WTC11 (cell line): ENCODE measurements at regions not wholly inside any gene's neighbourhood (a gene's known extent, or its start where the extent isn't known, plus 50 kb on each side); places are given as distances from the start of the nearest gene placed in this dataset.

ENCODE experiments used
- ATAC-seq: fragments of 200-7000 bp; cut with Tn5 transposase; 2 replicates; pipeline ENCODE4 v1.10.0; 2021; ENCODE audit warnings: mild to moderate bottlenecking, moderate library complexity
- CTCF ChIA-PET: fragments of 300-600 bp; sonication (Branson Sonifier 250); formaldehyde crosslinking; loops from one replicate; lab custom pipeline; 2021; ENCODE audit warnings: antibody characterized with exemption; lab: Charles Lee
- POLR2A ChIA-PET: fragments of 350-600 bp; sonication (Branson Sonifier 250); formaldehyde crosslinking; loops from one replicate; lab custom pipeline; 2021; ENCODE audit warnings: antibody characterized with exemption; lab: Charles Lee
- DNase-seq: peaks from one replicate; pipeline ENCODE4 v3.0.0; 2021; ENCODE audit warnings: low spot score
- H3K27ac Mint-ChIP-seq: 2 replicates; pipeline ENCODE4 v1.8.0; 2021; ENCODE audit warnings: mixed read lengths
- H3K27me3 Mint-ChIP-seq: 2 replicates; pipeline ENCODE4 v1.8.0; 2021; ENCODE audit warnings: low read depth, mild to moderate bottlenecking, moderate library complexity, mixed read lengths
- H3K36me3 Mint-ChIP-seq: 2 replicates; pipeline ENCODE4 v1.8.0; 2021; ENCODE audit warnings: mixed read lengths
- H3K4me1 Mint-ChIP-seq: 2 replicates; pipeline ENCODE4 v1.8.0; 2022; ENCODE audit warnings: mixed read lengths
- H3K4me3 Mint-ChIP-seq: 2 replicates; pipeline ENCODE4 v1.8.0; 2021; ENCODE audit warnings: mild to moderate bottlenecking, moderate library complexity, mixed read lengths
- H3K9me3 Mint-ChIP-seq: 2 replicates; pipeline ENCODE4 v1.8.0; 2021; ENCODE audit warnings: mixed read lengths
- AFF4 ChIP-seq: sonication (generic); formaldehyde crosslinking; IDR thresholded peaks from 2 replicates; pipeline ENCODE4 v1.8.1; 2023; ENCODE audit warnings: mild to moderate bottlenecking, missing genetic modification reagents, borderline replicate concordance
- CBFB ChIP-seq: sonication (generic); formaldehyde crosslinking; IDR thresholded peaks from 2 replicates; pipeline ENCODE4 v1.8.1; 2022; ENCODE audit warnings: mild to moderate bottlenecking, low read depth, missing genetic modification reagents
- CREB1 ChIP-seq: sonication (generic); formaldehyde crosslinking; IDR thresholded peaks from 2 replicates; pipeline ENCODE4 v1.8.0; 2023; ENCODE audit warnings: mild to moderate bottlenecking, missing genetic modification reagents
- ELF4 ChIP-seq: sonication (generic); formaldehyde crosslinking; IDR thresholded peaks from 2 replicates; pipeline ENCODE4 v1.8.1; 2022; ENCODE audit warnings: low read depth, mild to moderate bottlenecking, moderate library complexity, missing genetic modification reagents
- ETV6 ChIP-seq: sonication (generic); formaldehyde crosslinking; IDR thresholded peaks from 2 replicates; pipeline ENCODE4 v1.8.1; 2022; ENCODE audit warnings: mild to moderate bottlenecking, missing genetic modification reagents
- FOXJ3 ChIP-seq: sonication (generic); formaldehyde crosslinking; IDR thresholded peaks from 2 replicates; pipeline ENCODE4 v1.9.0; 2021; ENCODE audit warnings: missing genetic modification reagents, mild to moderate bottlenecking, borderline replicate concordance
- FOXK1 ChIP-seq: sonication (generic); formaldehyde crosslinking; IDR thresholded peaks from 2 replicates; pipeline ENCODE4 v1.8.0; 2022; ENCODE audit warnings: mild to moderate bottlenecking, moderate library complexity, missing genetic modification reagents
- FOXP1 ChIP-seq: sonication (generic); formaldehyde crosslinking; IDR thresholded peaks from 2 replicates; pipeline ENCODE4 v1.8.0; 2022; ENCODE audit warnings: missing genetic modification reagents, mild to moderate bottlenecking, moderate library complexity, borderline replicate concordance
- GTF2I ChIP-seq: fragments of 250-450 bp; sonication (Bioruptor Pico); conservative IDR thresholded peaks from 2 replicates; pipeline ENCODE4 v1.4.0; 2021; ENCODE audit warnings: mild to moderate bottlenecking
- IRF2 ChIP-seq: sonication (generic); formaldehyde crosslinking; IDR thresholded peaks from 2 replicates; pipeline ENCODE4 v1.8.0; 2022; ENCODE audit warnings: low read depth, missing genetic modification reagents, borderline replicate concordance
- MAX ChIP-seq: sonication (generic); formaldehyde crosslinking; IDR thresholded peaks from 2 replicates; pipeline ENCODE4 v1.8.0; 2022; ENCODE audit warnings: mild to moderate bottlenecking, missing genetic modification reagents
- PRRX2 ChIP-seq: fragments of 250-450 bp; sonication (Bioruptor Pico); IDR thresholded peaks from 2 replicates; pipeline ENCODE4 v1.8.0; 2021; ENCODE audit warnings: mild to moderate bottlenecking
- RORB ChIP-seq: fragments of 250-450 bp; sonication (Bioruptor Pico); IDR thresholded peaks from 2 replicates; pipeline ENCODE4 v1.9.0; 2021; ENCODE audit warnings: mild to moderate bottlenecking
- SMAD4 ChIP-seq: sonication (generic); formaldehyde crosslinking; IDR thresholded peaks from 2 replicates; pipeline ENCODE4 v1.8.0; 2022; ENCODE audit warnings: mild to moderate bottlenecking, missing genetic modification reagents
- SP1 ChIP-seq: sonication (generic); formaldehyde crosslinking; conservative IDR thresholded peaks from 2 replicates; pipeline ENCODE4 v1.8.1; 2022; ENCODE audit warnings: missing genetic modification reagents
- TEAD1 ChIP-seq: sonication (generic); formaldehyde crosslinking; IDR thresholded peaks from 2 replicates; pipeline ENCODE4 v1.8.0; 2022; ENCODE audit warnings: mild to moderate bottlenecking, missing genetic modification reagents
- ZBTB43 ChIP-seq: sonication (generic); formaldehyde crosslinking; IDR thresholded peaks from 2 replicates; pipeline ENCODE4 v1.8.1; 2023; ENCODE audit warnings: mild to moderate bottlenecking, missing genetic modification reagents
- ZNF219 ChIP-seq: sonication (generic); formaldehyde crosslinking; IDR thresholded peaks from 2 replicates; pipeline ENCODE4 v1.8.0; 2023; ENCODE audit warnings: missing genetic modification reagents, mild to moderate bottlenecking, borderline replicate concordance
- ZNF232 ChIP-seq: sonication (generic); formaldehyde crosslinking; IDR thresholded peaks from 2 replicates; pipeline ENCODE4 v1.8.0; 2022; ENCODE audit warnings: mild to moderate bottlenecking, missing genetic modification reagents
- ZNF317 ChIP-seq: sonication (generic); formaldehyde crosslinking; IDR thresholded peaks from 2 replicates; pipeline ENCODE4 v1.8.1; 2023; ENCODE audit warnings: low read depth, mild to moderate bottlenecking, moderate library complexity, missing genetic modification reagents, borderline replicate concordance
- ZSCAN18 ChIP-seq: fragments of 250-450 bp; sonication (Bioruptor Pico); IDR thresholded peaks from 2 replicates; pipeline ENCODE4 v2.1.2; 2022; ENCODE audit warnings: mild to moderate bottlenecking, moderate library complexity
- TF ChIP-seq, protein P1 (sequence below): sonication (generic); formaldehyde crosslinking; conservative IDR thresholded peaks from 2 replicates; pipeline ENCODE4 v1.8.1; 2023; ENCODE audit warnings: mild to moderate bottlenecking, low read depth, missing genetic modification reagents, moderate library complexity
- TF ChIP-seq, protein P2 (sequence below): fragments of 250-450 bp; sonication (Bioruptor Pico); IDR thresholded peaks from 2 replicates; pipeline ENCODE4 v1.8.0; 2021; ENCODE audit warnings: mild to moderate bottlenecking
- TF ChIP-seq, protein P3 (sequence below): sonication (generic); formaldehyde crosslinking; IDR thresholded peaks from 2 replicates; pipeline ENCODE4 v1.8.1; 2023; ENCODE audit warnings: mild to moderate bottlenecking, missing genetic modification reagents, moderate library complexity

DNA sequence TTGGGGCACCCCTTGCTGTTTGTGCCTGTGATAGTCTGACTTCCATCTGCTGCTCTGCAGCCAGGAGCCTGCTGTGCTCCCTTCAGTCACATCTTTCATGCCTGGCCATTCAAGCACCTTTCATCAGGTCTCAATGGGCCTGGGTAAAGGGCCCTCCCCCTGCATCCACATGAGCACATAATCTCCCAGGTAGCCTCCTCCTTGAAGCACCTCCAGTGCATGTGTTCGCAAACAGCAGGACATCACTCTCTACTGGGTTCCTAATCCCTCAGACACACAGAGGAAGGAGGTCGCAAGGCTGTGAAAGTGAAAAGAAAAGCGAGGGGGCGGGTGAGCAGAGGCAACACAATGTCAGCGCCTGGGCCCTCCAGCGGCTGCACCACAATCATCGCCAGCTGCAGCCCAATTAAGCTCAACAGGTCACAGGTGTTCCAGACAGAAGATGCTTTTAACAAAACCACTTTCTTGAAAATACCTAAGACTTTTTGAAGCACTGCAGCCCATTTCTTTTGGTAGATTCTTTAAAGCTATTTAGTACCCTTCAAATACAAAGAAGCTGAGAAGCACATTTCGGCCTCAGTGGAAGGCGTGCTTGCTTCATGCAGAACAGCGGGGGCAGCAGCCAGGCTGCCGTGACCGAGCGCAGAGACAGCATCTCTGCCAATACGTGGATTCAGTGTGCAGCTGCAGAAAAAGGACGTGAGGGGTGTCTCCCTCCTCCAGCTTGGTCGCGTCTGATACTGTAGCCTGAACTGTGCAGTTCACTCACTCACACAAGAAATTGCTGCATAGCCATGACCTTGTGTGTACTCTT lies 92.2 kb upstream of the SPRY1 start:
- Mint-ChIP-seq H3K27me3 (no peaks in the 10 kb centered on the region), H3K4me3 (peak overlapping the region; percentile 19), H3K4me1 (peaks cover 51% of the 10 kb centered on the region), H3K9me3 (peaks cover 14% of the 10 kb centered on the region), H3K36me3 (peaks cover 13% of the 10 kb centered on the region), H3K27ac (peak overlapping the region; percentile 95)
- CTCF ChIA-PET, result interaction anchor here (1.0 to 1.5 kb wide), 6 partner anchors 9 to 356 kb away, joined by 3 to 4 read pairs (median 4); no protein-coding TSS in a partner anchor
- ATAC-seq (peak; percentile 97), DNase-seq (peak; percentile 72)
- POLR2A ChIA-PET, result interaction anchor here (1.2 kb wide), 1 partner anchor 9 kb away, joined by 5 read pairs; no protein-coding TSS in a partner anchor
- TF ChIP-seq GTF2I (CRISPR knock-in tag) (0 out of 2 replicates have a peak, but pooled peaks have one; percentile 50), MAX (CRISPR knock-in tag) (peak; percentile 87), ZNF219 (no peak), ELF4 (CRISPR knock-in tag) (no peak), ZNF317 (CRISPR knock-in tag) (peak; percentile 73; the same call in 1 of the 2 replicates), FOXP1 (peak; percentile 87; the same call in 1 of the 2 replicates), SP1 (CRISPR knock-in tag) (peak; percentile 84), FOXK1 (peak; percentile 83), RORB (CRISPR knock-in tag) (no peak), ETV6 (CRISPR knock-in tag) (peak; percentile 88; the same call in 1 of the 2 replicates), CREB1 (CRISPR knock-in tag) (0 out of 2 replicates have a peak, but pooled peaks have one; percentile 35), IRF2 (no peak), SMAD4 (CRISPR knock-in tag) (no peak), ZNF232 (CRISPR knock-in tag) (0 out of 2 replicates have a peak, but pooled peaks have one; percentile 55), FOXJ3 (CRISPR knock-in tag) (0 out of 2 replicates have a peak, but pooled peaks have one; percentile 54), PRRX2 (CRISPR knock-in tag) (no peak; the same call in 1 of the 2 replicates), ZBTB43 (CRISPR knock-in tag) (peak; percentile 92), TEAD1 (CRISPR knock-in tag) (peak; percentile 91; the same call in 1 of the 2 replicates), CBFB (CRISPR knock-in tag) (0 out of 2 replicates have a peak, but pooled peaks have one; percentile 83), ZSCAN18 (CRISPR knock-in tag) (0 out of 2 replicates have a peak, but pooled peaks have one; percentile 70), AFF4 (CRISPR knock-in tag) (peak; percentile 40; the same call in 1 of the 2 replicates)
- TF ChIP-seq, protein P1, sequence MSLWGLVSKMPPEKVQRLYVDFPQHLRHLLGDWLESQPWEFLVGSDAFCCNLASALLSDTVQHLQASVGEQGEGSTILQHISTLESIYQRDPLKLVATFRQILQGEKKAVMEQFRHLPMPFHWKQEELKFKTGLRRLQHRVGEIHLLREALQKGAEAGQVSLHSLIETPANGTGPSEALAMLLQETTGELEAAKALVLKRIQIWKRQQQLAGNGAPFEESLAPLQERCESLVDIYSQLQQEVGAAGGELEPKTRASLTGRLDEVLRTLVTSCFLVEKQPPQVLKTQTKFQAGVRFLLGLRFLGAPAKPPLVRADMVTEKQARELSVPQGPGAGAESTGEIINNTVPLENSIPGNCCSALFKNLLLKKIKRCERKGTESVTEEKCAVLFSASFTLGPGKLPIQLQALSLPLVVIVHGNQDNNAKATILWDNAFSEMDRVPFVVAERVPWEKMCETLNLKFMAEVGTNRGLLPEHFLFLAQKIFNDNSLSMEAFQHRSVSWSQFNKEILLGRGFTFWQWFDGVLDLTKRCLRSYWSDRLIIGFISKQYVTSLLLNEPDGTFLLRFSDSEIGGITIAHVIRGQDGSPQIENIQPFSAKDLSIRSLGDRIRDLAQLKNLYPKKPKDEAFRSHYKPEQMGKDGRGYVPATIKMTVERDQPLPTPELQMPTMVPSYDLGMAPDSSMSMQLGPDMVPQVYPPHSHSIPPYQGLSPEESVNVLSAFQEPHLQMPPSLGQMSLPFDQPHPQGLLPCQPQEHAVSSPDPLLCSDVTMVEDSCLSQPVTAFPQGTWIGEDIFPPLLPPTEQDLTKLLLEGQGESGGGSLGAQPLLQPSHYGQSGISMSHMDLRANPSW (CRISPR knock-in tag), result no peak
- TF ChIP-seq, protein P2, sequence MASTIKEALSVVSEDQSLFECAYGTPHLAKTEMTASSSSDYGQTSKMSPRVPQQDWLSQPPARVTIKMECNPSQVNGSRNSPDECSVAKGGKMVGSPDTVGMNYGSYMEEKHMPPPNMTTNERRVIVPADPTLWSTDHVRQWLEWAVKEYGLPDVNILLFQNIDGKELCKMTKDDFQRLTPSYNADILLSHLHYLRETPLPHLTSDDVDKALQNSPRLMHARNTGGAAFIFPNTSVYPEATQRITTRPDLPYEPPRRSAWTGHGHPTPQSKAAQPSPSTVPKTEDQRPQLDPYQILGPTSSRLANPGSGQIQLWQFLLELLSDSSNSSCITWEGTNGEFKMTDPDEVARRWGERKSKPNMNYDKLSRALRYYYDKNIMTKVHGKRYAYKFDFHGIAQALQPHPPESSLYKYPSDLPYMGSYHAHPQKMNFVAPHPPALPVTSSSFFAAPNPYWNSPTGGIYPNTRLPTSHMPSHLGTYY, result no peak
- TF ChIP-seq, protein P3, sequence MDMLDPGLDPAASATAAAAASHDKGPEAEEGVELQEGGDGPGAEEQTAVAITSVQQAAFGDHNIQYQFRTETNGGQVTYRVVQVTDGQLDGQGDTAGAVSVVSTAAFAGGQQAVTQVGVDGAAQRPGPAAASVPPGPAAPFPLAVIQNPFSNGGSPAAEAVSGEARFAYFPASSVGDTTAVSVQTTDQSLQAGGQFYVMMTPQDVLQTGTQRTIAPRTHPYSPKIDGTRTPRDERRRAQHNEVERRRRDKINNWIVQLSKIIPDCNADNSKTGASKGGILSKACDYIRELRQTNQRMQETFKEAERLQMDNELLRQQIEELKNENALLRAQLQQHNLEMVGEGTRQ (CRISPR knock-in tag), result peak; percentile 54
